Prostate gland (tissue), 2 donors: ENCODE measurements at regions not wholly inside any gene's neighbourhood (a gene's known extent, or its start where the extent isn't known, plus 50 kb on each side); places are given as distances from the start of the nearest gene placed in this dataset.

Experiments
- DNase-seq: peaks from one replicate; pipeline ENCODE4 v3.0.0-alpha.2; 2019; ENCODE audit warnings: low spot score
- H3K27ac ChIP-seq, 2 donors: fragments of 200-600 bp; sonication (generic); 2 replicates each; pipeline ENCODE4 v1.5.1; 2017 to 2019
- H3K27me3 ChIP-seq: fragments of 200-600 bp; sonication (generic); replicated peaks from 2 replicates; pipeline ENCODE4 v1.5.1; 2019; ENCODE audit not compliant: insufficient read depth
- H3K36me3 ChIP-seq, 2 donors: fragments of 200-600 bp; sonication (generic); 1 replicate in 1 of 2; 2 replicates in 1 of 2; pipeline versions ENCODE4 v1.5.1 to v1.8.1; 2017 to 2019
- H3K4me1 ChIP-seq: fragments of 200-600 bp; sonication (generic); replicated peaks from 2 replicates; pipeline ENCODE4 v1.5.1; 2019
- H3K4me3 ChIP-seq, 2 donors: fragments of 200-600 bp; sonication (generic); 2 replicates each; pipeline ENCODE4 v1.5.1; 2017 to 2019
- H3K9me3 ChIP-seq: fragments of 200-600 bp; sonication (generic); 2 replicates; pipeline ENCODE4 v1.5.1; 2017
- POLR2A ChIP-seq: fragments of 450-650 bp; IDR thresholded peaks from one replicate; pipeline ENCODE4 v1.6.1; 2016; ENCODE audit warnings: antibody characterized with exemption, mild to moderate bottlenecking
- POLR2AphosphoS5 ChIP-seq: sonication (generic); formaldehyde crosslinking; IDR thresholded peaks from one replicate; pipeline ENCODE4 v1.6.1; 2017; ENCODE audit warnings: antibody characterized with exemption
- WGBS: methylation state at CpG from one replicate; pipeline ENCODE4 v1.1.5; 2018; 5-methylcytosine and 5-hydroxymethylcytosine counted together
- intact Hi-C: fragments of 100-400 bp; cut with DNase I; formaldehyde crosslinking; loops from one replicate; pipeline ENCODE4 v1.14.2; 2022
- TF ChIP-seq, protein P1 (sequence below), 4 experiments: fragments of 200-600 bp in 2 of 4; fragments of 450-650 bp in 2 of 4; sonication (generic) in 2 of 4; IDR thresholded peaks; 1 replicate in 3 of 4; 2 replicates in 1 of 4; pipeline ENCODE4 v1.5.1; 2016 to 2019; ENCODE audit warnings: antibody characterized with exemption in 4 of 4, mild to moderate bottlenecking in 2 of 4, moderate library complexity in 2 of 4

- H3K9me3 ChIP-seq, result no peaks in the 10 kb centered on the region
- TF ChIP-seq POLR2A (no peak), POLR2AphosphoS5 (no peak)
- TF ChIP-seq, protein P1, sequence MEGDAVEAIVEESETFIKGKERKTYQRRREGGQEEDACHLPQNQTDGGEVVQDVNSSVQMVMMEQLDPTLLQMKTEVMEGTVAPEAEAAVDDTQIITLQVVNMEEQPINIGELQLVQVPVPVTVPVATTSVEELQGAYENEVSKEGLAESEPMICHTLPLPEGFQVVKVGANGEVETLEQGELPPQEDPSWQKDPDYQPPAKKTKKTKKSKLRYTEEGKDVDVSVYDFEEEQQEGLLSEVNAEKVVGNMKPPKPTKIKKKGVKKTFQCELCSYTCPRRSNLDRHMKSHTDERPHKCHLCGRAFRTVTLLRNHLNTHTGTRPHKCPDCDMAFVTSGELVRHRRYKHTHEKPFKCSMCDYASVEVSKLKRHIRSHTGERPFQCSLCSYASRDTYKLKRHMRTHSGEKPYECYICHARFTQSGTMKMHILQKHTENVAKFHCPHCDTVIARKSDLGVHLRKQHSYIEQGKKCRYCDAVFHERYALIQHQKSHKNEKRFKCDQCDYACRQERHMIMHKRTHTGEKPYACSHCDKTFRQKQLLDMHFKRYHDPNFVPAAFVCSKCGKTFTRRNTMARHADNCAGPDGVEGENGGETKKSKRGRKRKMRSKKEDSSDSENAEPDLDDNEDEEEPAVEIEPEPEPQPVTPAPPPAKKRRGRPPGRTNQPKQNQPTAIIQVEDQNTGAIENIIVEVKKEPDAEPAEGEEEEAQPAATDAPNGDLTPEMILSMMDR (IDR thresholded peaks at IDR 0.05), result no peak
- H3K27me3 ChIP-seq, result no peaks in the 10 kb centered on the region
- no peaks in the 10 kb centered on the region for H3K4me1 ChIP-seq
- H3K4me3 ChIP-seq, result no peak overlapping the region
- H3K27ac ChIP-seq, result no peak overlapping the region
- DNase-seq, result no peak
- 10% methylated on average over 3 of the region's 3 CpGs for WGBS
- no peaks in the 10 kb centered on the region for H3K36me3 ChIP-seq
- intact Hi-C loops, result loop anchor here (5.0 kb wide), 1 partner anchor 44 kb away; no protein-coding TSS in a partner anchor
Measured at GRCh38 chr4:119725688-119726330, 97.2 kb upstream of the PDE5A start.

GRCh38 chr4:119725011-119725410, 96.4 kb upstream of the PDE5A start:
- Histone ChIP-seq H3K9me3 (no peaks in the 10 kb centered on the region), H3K4me3 (no peak overlapping the region), H3K36me3 (no peaks in the 10 kb centered on the region), H3K4me1 (no peaks in the 10 kb centered on the region), H3K27me3 (no peaks in the 10 kb centered on the region), H3K27ac (no peak overlapping the region)
- no peak for TF ChIP-seq POLR2A
- no peak for TF ChIP-seq POLR2AphosphoS5
- TF ChIP-seq, protein P1 (IDR thresholded peaks at IDR 0.05), result no peak
- DNase-seq, result no peak
- 84% methylated on average over 6 of the region's 6 CpGs for WGBS
- intact Hi-C loops, result loop anchor here (5.0 kb wide), 1 partner anchor 43 kb away; no protein-coding TSS in a partner anchor

- intact Hi-C loops, result no loop called here
- H3K27me3 ChIP-seq, result no peaks in the 10 kb centered on the region
- H3K36me3 ChIP-seq, result no peaks in the 10 kb centered on the region
- H3K4me1 ChIP-seq, result no peaks in the 10 kb centered on the region
- H3K27ac ChIP-seq, result no peak overlapping the region
- no peak overlapping the region for H3K4me3 ChIP-seq
- 87% methylated on average over 1 of the region's 1 CpG for WGBS
- no peaks in the 10 kb centered on the region for H3K9me3 ChIP-seq
- no peak for DNase-seq
- TF ChIP-seq POLR2A (no peak), POLR2AphosphoS5 (no peak)
- TF ChIP-seq, protein P1 (IDR thresholded peaks at IDR 0.05), result no peak
Measured at GRCh38 chr4:119722670-119723069, 94.1 kb upstream of the PDE5A start.

DNA sequence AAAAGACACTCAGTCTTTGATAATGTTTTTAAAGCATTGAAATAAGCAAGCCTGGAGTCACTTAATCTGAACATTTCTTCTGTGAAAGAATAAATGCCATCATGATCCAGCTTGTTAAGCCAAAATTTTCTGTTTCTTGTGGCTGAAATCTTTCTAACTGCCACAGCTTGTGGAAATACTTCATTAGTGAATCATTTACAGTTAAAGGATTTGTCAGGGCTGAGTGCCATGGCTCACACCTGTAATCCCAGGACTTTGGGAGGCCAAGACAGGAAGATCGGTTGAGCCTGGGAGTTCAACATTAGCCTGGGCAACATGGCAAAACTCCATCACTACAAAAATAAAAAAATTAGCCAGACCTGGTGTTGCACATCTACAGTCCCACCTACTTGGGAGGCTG, 93.3 kb upstream of the PDE5A start:
- Histone ChIP-seq H3K4me1 (no peaks in the 10 kb centered on the region), H3K9me3 (no peaks in the 10 kb centered on the region), H3K27ac (no peak overlapping the region), H3K4me3 (no peak overlapping the region), H3K27me3 (no peaks in the 10 kb centered on the region), H3K36me3 (no peaks in the 10 kb centered on the region)
- TF ChIP-seq, protein P1 (IDR thresholded peaks at IDR 0.05), result no peak
- TF ChIP-seq POLR2AphosphoS5 (no peak), POLR2A (no peak)
- intact Hi-C loops, result no loop called here
- 43% methylated on average over 1 of the region's 1 CpG for WGBS
- no peak for DNase-seq
